T-cell (primary cell): ENCODE measurements at regions not wholly inside any gene's neighbourhood (a gene's known extent, or its start where the extent isn't known, plus 50 kb on each side); places are given as distances from the start of the nearest gene placed in this dataset.
"Not testable (repeated sequence)": the region's sequence is repeated elsewhere in the genome, so short reads cannot be mapped to it uniquely, and the experiment has no call there.

Experiments
- ATAC-seq, 4 experiments: fragments of 200-7000 bp in 3 of 4; fragments of 150-1000 bp in 1 of 4; cut with Tn5 transposase; replicated peaks in 1 of 4; 1 replicate in 3 of 4; 2 replicates in 1 of 4; pipeline ENCODE4 v1.10.0; 2021; ENCODE audit warnings: moderate library complexity in 3 of 4, mild to moderate bottlenecking in 2 of 4, moderate number of reproducible peaks in 1 of 4
- CTCF ChIA-PET, 2 donors: fragments of 300-600 bp; sonication (Branson Sonifier 250); formaldehyde crosslinking; loops; one replicate each; lab custom pipeline; 2022; ENCODE audit warnings: antibody characterized with exemption in 2 of 2; lab: Charles Lee
- POLR2A ChIA-PET, 2 donors: fragments of 300-600 bp; sonication (Branson Sonifier 250); formaldehyde crosslinking; loops; one replicate each; lab custom pipeline; 2022; ENCODE audit warnings: antibody characterized with exemption in 2 of 2; lab: Charles Lee
- DNase-seq, 35 experiments: peaks; one replicate each; pipeline versions ENCODE4 v3.0.0 to v3.0.0-alpha.2; 2013 to 2023
- H3K27ac ChIP-seq: one replicate; pipeline ENCODE4 v1.5.1; 2013; ENCODE audit warnings: low read length
- H3K27me3 ChIP-seq, 2 experiments: replicated peaks in 1 of 2; 1 replicate in 1 of 2; 2 replicates in 1 of 2; pipeline versions ENCODE4 v1.6.1 to v1.7.0; 2013; ENCODE audit warnings: low read length in 1 of 2, mixed read lengths in 1 of 2; ENCODE audit not compliant: control insufficient read depth in 2 of 2, insufficient read depth in 2 of 2; ENCODE audit errors: extremely low read depth in 1 of 2
- H3K36me3 ChIP-seq, 2 donors: 1 replicate in 1 of 2; 2 replicates in 1 of 2; pipeline versions ENCODE4 v1.6.1 to v1.7.0; 2013; ENCODE audit warnings: low read length in 1 of 2; ENCODE audit not compliant: control insufficient read depth in 2 of 2, insufficient read depth in 1 of 2; ENCODE audit errors: extremely low read depth in 1 of 2
- H3K4me1 ChIP-seq, 2 experiments: 1 replicate in 1 of 2; 2 replicates in 1 of 2; pipeline versions ENCODE4 v1.6.1 to v1.7.0; 2013; ENCODE audit warnings: low read length in 2 of 2, mixed read lengths in 1 of 2; ENCODE audit not compliant: insufficient read depth in 2 of 2, control insufficient read depth in 1 of 2; ENCODE audit errors: extremely low read depth in 1 of 2
- H3K4me3 ChIP-seq, 2 donors: 1 replicate in 1 of 2; 2 replicates in 1 of 2; pipeline versions ENCODE4 v1.5.1 to v1.7.0; 2013; ENCODE audit warnings: mild to moderate bottlenecking in 2 of 2, low read length in 1 of 2, moderate library complexity in 1 of 2; ENCODE audit not compliant: control insufficient read depth in 1 of 2; ENCODE audit errors: extremely low read depth in 1 of 2
- H3K9me3 ChIP-seq: 2 replicates; pipeline ENCODE4 v1.7.0; 2013
- H3K27ac Mint-ChIP-seq, 2 donors: one replicate each; pipeline ENCODE4 v1.8.0; 2020 to 2021; ENCODE audit warnings: mild to moderate bottlenecking in 2 of 2, mixed read lengths in 2 of 2
- H3K27me3 Mint-ChIP-seq, 2 donors: one replicate each; pipeline ENCODE4 v1.8.0; 2021 to 2022; ENCODE audit warnings: mixed read lengths in 2 of 2
- H3K36me3 Mint-ChIP-seq: one replicate; pipeline ENCODE4 v1.8.0; 2021; ENCODE audit warnings: mixed read lengths
- H3K4me1 Mint-ChIP-seq, 3 donors: one replicate each; pipeline ENCODE4 v1.8.0; 2020 to 2022; ENCODE audit warnings: mixed read lengths in 3 of 3, mild to moderate bottlenecking in 1 of 3
- H3K4me3 Mint-ChIP-seq, 3 donors: one replicate each; pipeline ENCODE4 v1.8.0; 2020 to 2022; ENCODE audit warnings: mild to moderate bottlenecking in 3 of 3, mixed read lengths in 3 of 3, moderate library complexity in 3 of 3
- H3K9me3 Mint-ChIP-seq, 3 donors: one replicate each; pipeline ENCODE4 v1.8.0; 2020 to 2022; ENCODE audit warnings: mixed read lengths in 3 of 3
- WGBS: methylation state at CpG from one replicate; pipeline ENCODE4 v1.1.5; 2013; ENCODE audit warnings: missing lambda C conversion rate; ENCODE audit not compliant: insufficient coverage; 5-methylcytosine and 5-hydroxymethylcytosine counted together

DNA sequence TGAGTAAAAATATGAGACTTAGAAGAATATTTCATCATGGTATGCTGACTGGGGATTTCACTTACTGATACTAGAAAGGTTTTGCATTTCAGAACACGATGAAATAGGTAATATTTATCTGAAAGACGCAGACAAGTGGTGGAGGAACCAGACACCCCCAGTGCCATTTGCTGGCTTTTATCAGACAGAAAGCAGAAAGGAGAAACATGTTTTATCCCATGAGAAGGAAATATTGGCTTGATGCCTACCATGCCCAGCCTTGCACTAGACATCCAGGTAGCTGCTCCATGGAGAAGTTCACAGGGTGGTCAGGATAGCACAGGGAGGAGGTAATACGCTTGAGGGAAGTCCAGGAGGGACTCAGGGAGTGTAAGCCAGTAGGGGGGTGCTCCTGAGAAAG is 258.9 kb upstream of the PLGLB2 start:
- H3K27me3 Mint-ChIP-seq, POLR2A ChIA-PET: not testable (repeated sequence)
- WGBS: 100% methylated on average over 1 of the region's 3 CpGs

DNA sequence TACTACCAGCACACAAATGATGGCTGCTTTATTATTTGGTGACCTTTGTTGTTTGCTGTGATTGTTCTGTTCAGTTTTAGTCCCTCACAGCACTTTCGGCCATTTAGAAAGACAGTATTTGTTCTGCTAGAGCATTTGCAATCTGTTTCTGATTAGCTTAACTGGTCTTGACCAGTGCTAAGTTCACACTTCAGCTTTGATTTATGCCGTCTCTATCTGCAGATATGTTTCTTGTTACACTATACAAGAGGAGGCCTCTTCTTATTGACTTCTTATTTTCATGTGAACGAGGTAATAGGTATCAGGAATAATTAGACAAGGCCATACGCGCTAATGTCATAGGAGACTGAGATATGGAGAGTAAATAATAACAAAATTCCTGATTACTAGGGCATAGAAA is 253.0 kb upstream of the PLGLB2 start:
- POLR2A ChIA-PET, CTCF ChIA-PET, H3K9me3 ChIP-seq, H3K36me3 ChIP-seq, DNase-seq, H3K27me3 Mint-ChIP-seq, H3K4me3 ChIP-seq, H3K9me3 Mint-ChIP-seq, ATAC-seq, H3K27me3 ChIP-seq, H3K4me1 ChIP-seq, H3K27ac ChIP-seq, H3K36me3 Mint-ChIP-seq: not testable (repeated sequence)
- Mint-ChIP-seq H3K4me1 (peaks cover 1 to 32% (median 5%) of the 10 kb centered on the region in 3 donors), H3K4me3 (peak overlapping the region in 1 of 3 donors; percentile 0), H3K27ac (peak overlapping the region in 1 of 2 donors; percentile 80)
- WGBS: no CpG with 5 or more reads among the region's 5 CpGs

More for the DNA sequence above, 258.9 kb upstream of the PLGLB2 start:
- DNase-seq, ATAC-seq, H3K4me3 Mint-ChIP-seq, H3K27ac ChIP-seq, H3K27ac Mint-ChIP-seq, H3K9me3 Mint-ChIP-seq, CTCF ChIA-PET, H3K4me3 ChIP-seq, H3K36me3 Mint-ChIP-seq, H3K9me3 ChIP-seq, H3K36me3 ChIP-seq, H3K27me3 ChIP-seq: not testable (repeated sequence)
- H3K4me1 Mint-ChIP-seq: peaks cover 0 to 47% (median 2%) of the 10 kb centered on the region in 3 donors
- H3K4me1 ChIP-seq: peaks cover 0 to 19% of the 10 kb centered on the region in 2 experiments

DNA sequence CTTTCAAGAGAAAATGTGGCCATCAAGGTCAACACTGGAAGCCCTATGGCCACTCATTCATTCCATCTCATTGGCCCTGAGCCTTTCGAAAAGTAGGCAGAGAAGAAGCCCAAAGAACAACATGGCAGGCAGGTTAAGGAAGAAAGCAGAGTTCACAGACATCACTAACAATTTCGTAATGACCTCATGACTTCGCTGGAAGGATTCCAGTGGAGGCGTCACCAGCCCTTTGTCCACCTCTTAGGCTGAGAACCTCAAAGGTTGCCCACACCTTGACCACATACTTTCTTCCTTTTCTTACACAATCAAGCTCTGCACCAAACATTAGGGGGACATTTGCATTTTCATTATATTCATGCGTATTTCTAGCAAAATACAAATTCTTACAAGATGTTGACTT is 252.4 kb upstream of the PLGLB2 start:
- peaks cover 2 to 13% of the 10 kb centered on the region in 2 experiments for H3K4me1 ChIP-seq
- H3K36me3 ChIP-seq, H3K9me3 ChIP-seq, ATAC-seq, DNase-seq, H3K4me3 Mint-ChIP-seq, H3K27ac ChIP-seq, H3K27me3 Mint-ChIP-seq, POLR2A ChIA-PET, H3K4me3 ChIP-seq, H3K36me3 Mint-ChIP-seq, H3K9me3 Mint-ChIP-seq, H3K27me3 ChIP-seq: not testable (repeated sequence)
- no CpG with 5 or more reads among the region's 5 CpGs for WGBS
- CTCF ChIA-PET: interaction anchor here in 1 of 2 donors (0.6 kb wide), 1 partner anchor 18 kb away, joined by 4 read pairs; no protein-coding TSS in a partner anchor
- peak overlapping the region in 1 of 2 donors; percentile 80 for H3K27ac Mint-ChIP-seq
- peaks cover 3 to 37% (median 5%) of the 10 kb centered on the region in 3 donors for H3K4me1 Mint-ChIP-seq

DNA sequence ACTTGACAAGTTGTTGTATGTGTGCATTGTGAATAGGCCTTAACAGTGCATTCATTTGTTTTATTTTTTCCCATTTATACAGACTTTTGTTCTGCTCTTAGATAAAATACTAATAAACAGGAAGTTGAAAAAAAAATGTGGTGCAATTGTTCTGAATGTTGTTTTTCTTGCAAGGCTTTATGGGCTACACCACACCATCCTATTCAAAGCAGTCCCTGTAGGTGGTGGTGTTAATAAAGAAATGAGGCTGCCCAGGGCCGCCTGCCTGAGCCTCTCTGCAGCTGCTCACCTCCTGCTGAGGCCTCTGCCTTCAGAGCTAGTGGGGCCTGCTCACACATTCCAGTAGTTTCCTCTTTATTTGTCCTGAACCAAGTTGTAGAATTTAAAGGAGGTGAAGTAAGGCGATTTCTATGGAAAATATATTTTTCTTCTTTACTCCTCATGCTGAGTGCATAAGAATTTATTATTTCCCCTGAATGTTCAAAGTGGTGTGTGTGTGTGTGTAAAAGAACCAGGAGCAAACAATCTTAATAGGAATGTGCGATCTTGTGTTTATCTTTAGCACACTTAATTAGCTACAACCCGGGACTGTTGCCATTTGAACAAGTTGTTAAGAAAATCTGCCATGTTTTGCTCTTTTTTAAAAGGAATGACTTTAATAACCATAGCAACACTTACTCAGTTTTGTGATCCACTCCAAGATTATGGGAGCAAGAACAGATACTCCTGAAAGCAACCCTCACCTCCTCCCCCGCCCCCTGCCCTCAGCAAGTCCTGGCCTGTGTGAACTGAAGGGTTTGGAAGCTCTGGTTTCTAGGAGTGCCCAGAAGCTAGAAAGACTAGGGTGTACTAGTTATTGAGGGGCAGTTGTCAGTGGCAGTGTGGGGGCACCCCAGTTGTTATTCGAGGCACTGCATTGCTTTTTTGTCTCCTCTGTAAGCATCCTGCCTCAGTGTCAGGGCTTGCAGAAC is 251.6 kb upstream of the PLGLB2 start:
- peaks cover 2 to 20% of the 10 kb centered on the region in 2 experiments for H3K4me1 ChIP-seq
- H3K36me3 Mint-ChIP-seq, H3K27ac ChIP-seq, H3K27ac Mint-ChIP-seq, H3K9me3 Mint-ChIP-seq, H3K9me3 ChIP-seq, H3K4me3 Mint-ChIP-seq, H3K27me3 ChIP-seq, H3K27me3 Mint-ChIP-seq, H3K4me3 ChIP-seq, POLR2A ChIA-PET, H3K36me3 ChIP-seq, CTCF ChIA-PET: not testable (repeated sequence)
- DNase-seq (peak in 17 of 35 experiments; percentile 17 to 72 (median 36)), ATAC-seq (peak; percentile 88 to 93 (median 92))
- peaks cover 4 to 42% (median 5%) of the 10 kb centered on the region in 3 donors for H3K4me1 Mint-ChIP-seq
- no CpG with 5 or more reads among the region's 6 CpGs for WGBS

DNA sequence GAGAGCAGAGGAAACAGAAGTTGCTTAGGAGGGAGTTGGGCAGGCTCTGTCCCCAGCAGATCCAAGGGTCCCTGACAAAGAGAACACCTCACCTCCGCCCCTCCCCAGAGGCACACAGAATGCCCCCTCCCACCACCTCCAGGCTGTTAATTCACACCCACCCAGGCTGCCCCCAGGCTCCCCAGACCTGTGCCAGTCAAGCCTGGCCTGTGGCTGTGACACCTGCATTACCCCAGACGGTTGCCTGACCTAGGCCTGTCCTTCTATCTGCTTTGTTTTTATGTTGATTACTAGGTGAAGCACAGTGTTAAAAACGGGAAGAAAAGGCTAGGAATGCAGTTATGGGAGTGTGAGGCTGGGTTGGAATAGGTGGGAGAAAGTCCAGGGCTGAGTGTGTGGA is 250.8 kb upstream of the PLGLB2 start:
- peaks cover 2 to 20% of the 10 kb centered on the region in 2 experiments for H3K4me1 ChIP-seq
- H3K27ac ChIP-seq, H3K27me3 ChIP-seq, POLR2A ChIA-PET, H3K9me3 Mint-ChIP-seq, CTCF ChIA-PET, H3K27ac Mint-ChIP-seq, H3K27me3 Mint-ChIP-seq, H3K4me3 ChIP-seq, H3K9me3 ChIP-seq, DNase-seq, H3K4me3 Mint-ChIP-seq, ATAC-seq, H3K36me3 Mint-ChIP-seq, H3K36me3 ChIP-seq: not testable (repeated sequence)
- peaks cover 4 to 41% (median 5%) of the 10 kb centered on the region in 3 donors for H3K4me1 Mint-ChIP-seq
- no CpG with 5 or more reads among the region's 3 CpGs for WGBS

DNA sequence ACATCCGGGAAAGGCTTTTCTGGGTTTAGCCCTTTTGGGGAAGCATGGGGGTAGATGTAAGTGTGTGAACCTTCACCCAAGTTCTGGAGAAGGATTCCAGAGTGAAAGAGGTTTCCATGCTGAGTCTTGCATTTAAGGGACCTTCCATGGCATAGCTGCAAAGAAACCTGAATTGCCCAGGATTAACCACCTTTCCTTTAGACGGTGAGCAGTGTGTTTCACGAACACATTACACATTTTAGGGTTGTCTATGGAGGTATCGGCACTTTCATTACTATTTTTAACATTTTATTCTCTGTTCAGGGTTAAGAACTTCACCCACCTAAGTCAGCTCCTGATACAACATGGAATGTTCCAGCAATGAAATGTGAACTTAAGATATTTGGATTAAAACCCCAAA is 250.2 kb upstream of the PLGLB2 start:
- Histone ChIP-seq H3K4me1 (peaks cover 2 to 20% of the 10 kb centered on the region in 2 experiments), H3K27ac (peak overlapping the region; percentile 56)
- Mint-ChIP-seq H3K4me1 (peaks cover 4 to 39% (median 5%) of the 10 kb centered on the region in 3 donors), H3K27ac (peak overlapping the region in 1 of 2 donors; percentile 74)
- H3K9me3 Mint-ChIP-seq, CTCF ChIA-PET, POLR2A ChIA-PET, H3K27me3 Mint-ChIP-seq, ATAC-seq, H3K27me3 ChIP-seq, H3K4me3 Mint-ChIP-seq, H3K36me3 Mint-ChIP-seq, H3K9me3 ChIP-seq, H3K36me3 ChIP-seq, H3K4me3 ChIP-seq: not testable (repeated sequence)
- DNase-seq: peak in 1 of 35 experiments; percentile 14
- no CpG with 5 or more reads among the region's 4 CpGs for WGBS
